Thyroid gland (tissue), 4 donors: ENCODE measurements at regions not wholly inside any gene's neighbourhood (a gene's known extent, or its start where the extent isn't known, plus 50 kb on each side); places are given as distances from the start of the nearest gene placed in this dataset.

Experiments
- DNase-seq, 2 donors: peaks; one replicate each; pipeline ENCODE4 v3.0.0-alpha.2; 2019
- H3K27ac ChIP-seq, 3 donors: fragments of 200-600 bp; sonication (generic); 1 replicate in 2 of 3; 2 replicates in 1 of 3; pipeline ENCODE4 v1.5.1; 2016 to 2019; ENCODE audit warnings: mild to moderate bottlenecking in 1 of 3, moderate library complexity in 1 of 3
- H3K27me3 ChIP-seq: fragments of 200-600 bp; sonication (generic); one replicate; pipeline ENCODE4 v1.5.1; 2019
- H3K36me3 ChIP-seq, 2 donors: fragments of 200-600 bp; sonication (generic); one replicate each; pipeline ENCODE4 v1.5.1; 2016 to 2019
- H3K4me1 ChIP-seq, 2 donors: fragments of 200-600 bp; sonication (generic); one replicate each; pipeline ENCODE4 v1.5.1; 2017 to 2019
- H3K4me3 ChIP-seq, 3 donors: fragments of 200-600 bp; sonication (generic); replicated peaks in 1 of 3; 1 replicate in 2 of 3; 2 replicates in 1 of 3; pipeline ENCODE4 v1.5.1; 2016; ENCODE audit warnings: mild to moderate bottlenecking in 1 of 3
- H3K9me3 ChIP-seq: fragments of 200-600 bp; sonication (generic); one replicate; pipeline ENCODE4 v1.5.1; 2017
- CTCF ChIP-seq, 6 experiments: fragments of 200-600 bp in 3 of 6; fragments of 450-650 bp in 3 of 6; sonication (generic) in 3 of 6; IDR thresholded peaks; one replicate each; pipeline ENCODE4 v1.5.1; 2016 to 2019; ENCODE audit warnings: antibody characterized with exemption in 6 of 6, mild to moderate bottlenecking in 2 of 6, inconsistent platforms in 1 of 6, moderate library complexity in 1 of 6
- POLR2A ChIP-seq, 2 donors: fragments of 450-650 bp; IDR thresholded peaks; one replicate each; pipeline ENCODE4 v1.6.1; 2017; ENCODE audit warnings: antibody characterized with exemption in 2 of 2, mild to moderate bottlenecking in 2 of 2, moderate library complexity in 1 of 2
- WGBS, 2 donors: methylation state at CpG; one replicate each; pipeline ENCODE4 v1.1.5; 2017; 5-methylcytosine and 5-hydroxymethylcytosine counted together
- intact Hi-C: fragments of 100-400 bp; cut with DNase I; formaldehyde crosslinking; loops from one replicate; pipeline ENCODE4 v1.15.1; 2023

GRCh38 chr6:80673367-80673766 lies 566.9 kb downstream of the BCKDHB start:
- Histone ChIP-seq H3K36me3 (no peaks in the 10 kb centered on the region), H3K4me1 (no peaks in the 10 kb centered on the region), H3K4me3 (no peak overlapping the region), H3K9me3 (no peaks in the 10 kb centered on the region), H3K27ac (no peak overlapping the region), H3K27me3 (no peaks in the 10 kb centered on the region)
- intact Hi-C loops = no loop called here
- no peak for DNase-seq
- TF ChIP-seq POLR2A (IDR thresholded peaks at IDR 0.05) (no peak), CTCF (IDR thresholded peaks at IDR 0.05) (no peak)

- H3K9me3 ChIP-seq = no peaks in the 10 kb centered on the region
- H3K27me3 ChIP-seq = no peaks in the 10 kb centered on the region
- H3K4me1 ChIP-seq = no peaks in the 10 kb centered on the region
- TF ChIP-seq CTCF (IDR thresholded peaks at IDR 0.05) (no peak), POLR2A (IDR thresholded peaks at IDR 0.05) (no peak)
- H3K27ac ChIP-seq = no peak overlapping the region
- no peaks in the 10 kb centered on the region for H3K36me3 ChIP-seq
- intact Hi-C loops = no loop called here
- H3K4me3 ChIP-seq = no peak overlapping the region
- no peak for DNase-seq
Measured at GRCh38 chr6:80667006-80667405, 560.5 kb downstream of the BCKDHB start.

- Histone ChIP-seq H3K9me3 (no peaks in the 10 kb centered on the region), H3K4me3 (no peak overlapping the region), H3K4me1 (no peaks in the 10 kb centered on the region), H3K27me3 (no peaks in the 10 kb centered on the region), H3K27ac (no peak overlapping the region), H3K36me3 (no peaks in the 10 kb centered on the region)
- no peak for DNase-seq
- 94 to 95% methylated on average over 19 of the region's 19 CpGs for WGBS, 2 donors
- intact Hi-C loops = no loop called here
- TF ChIP-seq CTCF (IDR thresholded peaks at IDR 0.05) (no peak), POLR2A (IDR thresholded peaks at IDR 0.05) (no peak)
Measured at GRCh38 chr6:80658926-80659325, 552.5 kb downstream of the BCKDHB start.

GRCh38 chr6:80647156-80647555 lies 540.7 kb downstream of the BCKDHB start:
- Histone ChIP-seq H3K36me3 (no peaks in the 10 kb centered on the region), H3K27me3 (no peaks in the 10 kb centered on the region)
- no peak for TF ChIP-seq CTCF (IDR thresholded peaks at IDR 0.05)
- TF ChIP-seq POLR2A (IDR thresholded peaks at IDR 0.05) = no peak

GRCh38 chr6:80643881-80644280 lies 537.4 kb downstream of the BCKDHB start:
- Histone ChIP-seq H3K4me1 (peaks cover 0 to 7% of the 10 kb centered on the region in 2 donors), H3K36me3 (no peaks in the 10 kb centered on the region), H3K27me3 (no peaks in the 10 kb centered on the region), H3K9me3 (no peaks in the 10 kb centered on the region), H3K27ac (no peak overlapping the region), H3K4me3 (no peak overlapping the region)
- no peak for DNase-seq
- WGBS, 2 donors = 91 to 92% methylated on average over 2 of the region's 2 CpGs
- TF ChIP-seq POLR2A (IDR thresholded peaks at IDR 0.05) (no peak), CTCF (IDR thresholded peaks at IDR 0.05) (no peak)
- intact Hi-C loops = no loop called here

More at GRCh38 chr6:80647156-80647555, 540.7 kb downstream of the BCKDHB start:
- no peak overlapping the region for H3K4me3 ChIP-seq
- WGBS, 2 donors = 72 to 75% methylated on average over 4 of the region's 4 CpGs
- no peak overlapping the region for H3K27ac ChIP-seq
- intact Hi-C loops = no loop called here
- H3K4me1 ChIP-seq = no peaks in the 10 kb centered on the region
- no peaks in the 10 kb centered on the region for H3K9me3 ChIP-seq
- no peak for DNase-seq
